K562 (cell line): ENCODE measurements at regions not wholly inside any gene's neighbourhood (a gene's known extent, or its start where the extent isn't known, plus 50 kb on each side); places are given as distances from the start of the nearest gene placed in this dataset.

Source experiments
- C11orf30 ChIP-seq: fragments of 450-650 bp; IDR thresholded peaks from 2 replicates; pipeline ENCODE4 v1.6.1; 2016; ENCODE audit warnings: low read depth, mild to moderate bottlenecking
- CTCF ChIP-seq, 3 experiments: IDR thresholded peaks in 2 of 3; conservative IDR thresholded peaks in 1 of 3; 2 replicates each; pipeline ENCODE4 v1.5.1; 2011 to 2012; ENCODE audit warnings: low read length in 3 of 3, mild to moderate bottlenecking in 3 of 3, control low read depth in 2 of 3, improper control_type of control experiment in 1 of 3, inconsistent platforms in 1 of 3, low read depth in 1 of 3, mixed read lengths in 1 of 3, moderate library complexity in 1 of 3; ENCODE audit not compliant: insufficient read depth in 2 of 3
- E2F5 ChIP-seq: sonication (generic); formaldehyde crosslinking; IDR thresholded peaks from 2 replicates; pipeline ENCODE4 v1.8.0; 2022; ENCODE audit warnings: mild to moderate bottlenecking, missing genetic modification reagents
- ELF1 ChIP-seq: fragments of 200-800 bp; sonication (Bioruptor generic); IDR thresholded peaks from 2 replicates; pipeline ENCODE4 v1.6.1; 2016; ENCODE audit warnings: missing genetic modification characterization, missing compliant biosample characterization
- MCM3 ChIP-seq: fragments of 450-650 bp; IDR thresholded peaks from 2 replicates; pipeline ENCODE4 v1.6.1; 2016
- MTA3 ChIP-seq: fragments of 450-650 bp; formaldehyde crosslinking; IDR thresholded peaks from 2 replicates; pipeline ENCODE4 v1.6.1; 2017; ENCODE audit warnings: mild to moderate bottlenecking, borderline replicate concordance
- NKRF ChIP-seq: fragments of 450-650 bp; IDR thresholded peaks from 2 replicates; pipeline ENCODE4 v1.6.1; 2016; ENCODE audit warnings: borderline replicate concordance
- POLR2A ChIP-seq: fragments of 450-650 bp; conservative IDR thresholded peaks from 2 replicates; pipeline ENCODE4 v1.6.1; 2016
- SP1 ChIP-seq: sonication (generic); formaldehyde crosslinking; IDR thresholded peaks from 2 replicates; pipeline ENCODE4 v1.8.1; 2022; ENCODE audit warnings: mild to moderate bottlenecking, missing genetic modification reagents
- TFE3 ChIP-seq: fragments of 450-650 bp; formaldehyde crosslinking; IDR thresholded peaks from 2 replicates; pipeline ENCODE4 v1.4.0; 2020; ENCODE audit warnings: mild to moderate bottlenecking, mixed read lengths
- ZNF140 ChIP-seq: fragments of 250-450 bp; sonication (Bioruptor Pico); IDR thresholded peaks from 2 replicates; pipeline ENCODE4 v1.8.0; 2021; ENCODE audit warnings: moderate library complexity, mild to moderate bottlenecking, inconsistent platforms
- ZNF408 ChIP-seq: fragments of 250-450 bp; sonication (Bioruptor Pico); IDR thresholded peaks from 2 replicates; pipeline ENCODE4 v1.4.0; 2020; ENCODE audit warnings: low read depth, mild to moderate bottlenecking, moderate library complexity
- ZNF431 ChIP-seq: sonication (generic); formaldehyde crosslinking; IDR thresholded peaks from 2 replicates; pipeline ENCODE4 v1.8.0; 2022; ENCODE audit warnings: mild to moderate bottlenecking, missing genetic modification reagents

- TF ChIP-seq ZNF408 (CRISPR knock-in tag) = no peak
- no peak for TF ChIP-seq C11orf30
- TF ChIP-seq ELF1 = no peak
- no peak for TF ChIP-seq NKRF
- no peak for TF ChIP-seq CTCF (IDR thresholded peaks at IDR 0.05 in 2 of 3, conservative IDR thresholded peaks at IDR 0.05 in 1 of 3; ENCODE audit: insufficient read depth in 2 of 3, low read depth in 1 of 3, low read length in 3 of 3)
- no peak for TF ChIP-seq ZNF140 (CRISPR knock-in tag)
- no peak for TF ChIP-seq MTA3
- no peak for TF ChIP-seq SP1
- no peak for TF ChIP-seq ZNF431 (CRISPR knock-in tag)
- TF ChIP-seq POLR2A = no peak
- no peak for TF ChIP-seq E2F5 (CRISPR knock-in tag)
- no peak for TF ChIP-seq MCM3
- TF ChIP-seq TFE3 (CRISPR knock-in tag) = no peak
Measured at GRCh38 chr1:4428711-4429110, 225.7 kb upstream of the AJAP1 start.
